SK-N-SH (cell line): ENCODE measurements at regions not wholly inside any gene's neighbourhood (a gene's known extent, or its start where the extent isn't known, plus 50 kb on each side); places are given as distances from the start of the nearest gene placed in this dataset.

ENCODE experiments used
- CTCF ChIA-PET: fragments of 300-600, 350-600 bp; formaldehyde crosslinking; extraction: SDS; loops from one replicate; lab custom pipeline; 2021; lab: Yijun Ruan, JAX
- POLR2A ChIA-PET: fragments of 350-600 bp; sonication (Branson Sonifier 250); formaldehyde crosslinking; extraction: SDS; loops from one replicate; lab custom pipeline; 2020; ENCODE audit warnings: antibody characterized with exemption, inconsistent platforms; lab: Yijun Ruan, JAX
- DNase-seq: peaks from one replicate; pipeline ENCODE4 v3.0.0; 2012
- H2AFZ ChIP-seq: fragments of 200-600 bp; sonication (generic); 2 replicates; pipeline ENCODE4 v1.8.1; 2016; ENCODE audit warnings: antibody characterized with exemption, mild to moderate bottlenecking, low read depth
- H3F3A ChIP-seq: fragments of 200-600 bp; sonication (generic); replicated peaks from 2 replicates; pipeline ENCODE3; 2016; ENCODE audit warnings: antibody characterized with exemption, mild to moderate bottlenecking; ENCODE audit not compliant: insufficient read depth
- H3K27ac ChIP-seq, 2 experiments: fragments of 200-500 bp in 1 of 2; fragments of 200-600 bp in 1 of 2; sonication (Bioruptor generic) in 1 of 2; sonication (generic), shearing (Covaris generic) in 1 of 2; 2 replicates each; pipeline versions ENCODE4 v1.5.1 to v1.6.1; 2014 to 2016; ENCODE audit warnings: low read depth in 2 of 2, inconsistent platforms in 1 of 2, low read length in 1 of 2, mild to moderate bottlenecking in 1 of 2, mixed read lengths in 1 of 2
- H3K27me3 ChIP-seq: fragments of 200-600 bp; sonication (generic), shearing (Covaris generic); 2 replicates; pipeline ENCODE4 v1.6.1; 2016; ENCODE audit warnings: mixed run types; ENCODE audit not compliant: insufficient read depth
- H3K36me3 ChIP-seq, 2 experiments: fragments of 200-500 bp in 1 of 2; fragments of 200-600 bp in 1 of 2; sonication (Bioruptor generic) in 1 of 2; sonication (generic) in 1 of 2; replicated peaks in 1 of 2; 2 replicates each; pipeline versions ENCODE3 to v1.5.1; 2014 to 2016; ENCODE audit warnings: low read length in 1 of 2, mild to moderate bottlenecking in 1 of 2; ENCODE audit not compliant: insufficient read depth in 2 of 2, control insufficient read depth in 1 of 2
- H3K4me1 ChIP-seq, 2 experiments: fragments of 200-500 bp in 1 of 2; fragments of 200-600 bp in 1 of 2; sonication (Bioruptor generic) in 1 of 2; sonication (generic), shearing (Covaris generic) in 1 of 2; 2 replicates each; pipeline versions ENCODE4 v1.5.1 to v1.6.1; 2014 to 2016; ENCODE audit warnings: low read depth in 1 of 2, low read length in 1 of 2, mixed run types in 1 of 2; ENCODE audit not compliant: insufficient read depth in 2 of 2, control insufficient read depth in 1 of 2
- H3K4me2 ChIP-seq: fragments of 200-600 bp; sonication (generic), shearing (Covaris generic); 2 replicates; pipeline ENCODE4 v1.6.1; 2017; ENCODE audit warnings: mixed run types
- H3K4me3 ChIP-seq, 2 experiments: fragments of 200-500 bp in 1 of 2; fragments of 200-600 bp in 1 of 2; sonication (Bioruptor generic) in 1 of 2; sonication (generic), shearing (Covaris generic) in 1 of 2; 2 replicates each; pipeline versions ENCODE4 v1.5.1 to v1.8.1; 2014 to 2016; ENCODE audit warnings: low read depth in 2 of 2, inconsistent platforms in 1 of 2, low read length in 1 of 2, mild to moderate bottlenecking in 1 of 2, mixed read lengths in 1 of 2, moderate library complexity in 1 of 2
- H3K79me2 ChIP-seq: fragments of 200-600 bp; sonication (generic); 2 replicates; pipeline ENCODE4 v1.8.1; 2017; ENCODE audit warnings: mild to moderate bottlenecking; ENCODE audit not compliant: insufficient read depth
- H3K9ac ChIP-seq: fragments of 200-600 bp; sonication (generic); 2 replicates; pipeline ENCODE4 v1.6.1; 2017; ENCODE audit warnings: mixed run types
- H3K9me2 ChIP-seq: fragments of 200-600 bp; sonication (generic); 2 replicates; pipeline ENCODE4 v1.6.1; 2017; ENCODE audit warnings: mixed run types
- H3K9me3 ChIP-seq: fragments of 200-600 bp; sonication (generic); 2 replicates; pipeline ENCODE4 v1.6.1; 2017; ENCODE audit warnings: mixed run types, mild to moderate bottlenecking, moderate library complexity
- H4K20me1 ChIP-seq: fragments of 200-600 bp; sonication (generic); 2 replicates; pipeline ENCODE4 v1.6.1; 2017; ENCODE audit warnings: mild to moderate bottlenecking, mixed run types; ENCODE audit not compliant: insufficient read depth
- FOXM1 ChIP-seq: IDR thresholded peaks from 2 replicates; pipeline ENCODE4 v1.4.0; 2012; ENCODE audit warnings: low read depth, mild to moderate bottlenecking
- IRF3 ChIP-seq: fragments of 150-350 bp; IDR thresholded peaks from 2 replicates; pipeline ENCODE4 v1.6.1; 2016; ENCODE audit warnings: mild to moderate bottlenecking, low read depth, low read length
- JUND ChIP-seq: IDR thresholded peaks from 2 replicates; pipeline ENCODE4 v1.4.0; 2012
- MAX ChIP-seq: IDR thresholded peaks from 2 replicates; pipeline ENCODE4 v1.4.0; 2012; ENCODE audit warnings: low read depth
- MEF2A ChIP-seq: IDR thresholded peaks from 2 replicates; pipeline ENCODE4 v1.4.0; 2012; ENCODE audit warnings: low read depth, borderline replicate concordance
- PBX3 ChIP-seq: IDR thresholded peaks from 2 replicates; pipeline ENCODE4; 2012
- POLR2AphosphoS5 ChIP-seq: IDR thresholded peaks from 2 replicates; pipeline ENCODE4 v1.6.1; 2012; ENCODE audit warnings: low read depth, low read length
- RCOR1 ChIP-seq: fragments of 150-350 bp; IDR thresholded peaks from 2 replicates; pipeline ENCODE4 v1.6.1; 2017; ENCODE audit warnings: antibody characterized with exemption, low read length
- REST ChIP-seq: IDR thresholded peaks from 2 replicates; pipeline ENCODE4 v1.6.1; 2012; ENCODE audit warnings: mild to moderate bottlenecking, low read depth, low read length, moderate library complexity
- RFX5 ChIP-seq: IDR thresholded peaks from 2 replicates; pipeline ENCODE4 v1.6.1; 2012; ENCODE audit warnings: mild to moderate bottlenecking, improper control_type of control experiment, low read length
- TCF12 ChIP-seq: IDR thresholded peaks from 2 replicates; pipeline ENCODE4 v1.4.0; 2012
- TEAD4 ChIP-seq: IDR thresholded peaks from 2 replicates; pipeline ENCODE4 v1.4.0; 2012; ENCODE audit warnings: mild to moderate bottlenecking, borderline replicate concordance; ENCODE audit not compliant: insufficient read depth
- YY1 ChIP-seq: IDR thresholded peaks from 2 replicates; pipeline ENCODE4 v1.4.0; 2012; ENCODE audit warnings: low read depth, mild to moderate bottlenecking
- ZBTB33 ChIP-seq: IDR thresholded peaks from 2 replicates; pipeline ENCODE4 v1.4.0; 2012; ENCODE audit warnings: low read depth, borderline replicate concordance
- WGBS: methylation state at CpG from one replicate; pipeline ENCODE4 v1.1.6; 2017; ENCODE audit warnings: low lambda C conversion rate; 5-methylcytosine and 5-hydroxymethylcytosine counted together

- H3K9ac ChIP-seq, result no peak overlapping the region
- no peak for TF ChIP-seq MAX
- no peak for TF ChIP-seq RCOR1
- TF ChIP-seq FOXM1, result no peak
- TF ChIP-seq MEF2A, result no peak
- no peak for TF ChIP-seq IRF3
- TF ChIP-seq YY1, result no peak
- TF ChIP-seq JUND, result no peak
- no peak for TF ChIP-seq RFX5
- TF ChIP-seq REST, result no peak
- TF ChIP-seq PBX3, result no peak
- TF ChIP-seq ZBTB33, result no peak
- TF ChIP-seq TCF12, result no peak
- no peak for TF ChIP-seq TEAD4
- TF ChIP-seq POLR2AphosphoS5, result no peak
- no peaks in the 10 kb centered on the region for H3K27me3 ChIP-seq
- H3K4me3 ChIP-seq, result no peak overlapping the region
- H3K9me2 ChIP-seq, result no peaks in the 10 kb centered on the region
- no peak for DNase-seq
- CTCF ChIA-PET, result no interaction called here
- WGBS, result 69% methylated on average over 3 of the region's 3 CpGs
- no peaks in the 10 kb centered on the region for H3K79me2 ChIP-seq
- no peaks in the 10 kb centered on the region for H3K9me3 ChIP-seq
- no peak overlapping the region for H2AFZ ChIP-seq
- POLR2A ChIA-PET, result no interaction called here
- H3K27ac ChIP-seq, result no peak overlapping the region
- H4K20me1 ChIP-seq, result no peaks in the 10 kb centered on the region
- H3K4me2 ChIP-seq, result no peak overlapping the region
- H3F3A ChIP-seq, result no peaks in the 10 kb centered on the region
- H3K36me3 ChIP-seq, result no peaks in the 10 kb centered on the region
- H3K4me1 ChIP-seq, result no peaks in the 10 kb centered on the region
Measured at GRCh38 chr21:23939369-23940065, 1667.8 kb downstream of the MRPL39 start.
